OCI-M1 (cell line): ENCODE measurements at regions not wholly inside any gene's neighbourhood (a gene's known extent, or its start where the extent isn't known, plus 50 kb on each side); places are given as distances from the start of the nearest gene placed in this dataset.
A peak's percentile ranks its signal among the peaks of the same experiment; 100 is the strongest.
"Not testable (repeated sequence)": the region's sequence is repeated elsewhere in the genome, so short reads cannot be mapped to it uniquely, and the experiment has no call there.

ENCODE experiments used
- DNase-seq: peaks from one replicate; lab custom pipeline; 2025; lab: John Stamatoyannopoulos, UW

GRCh38 chr17:77796176-77796860 is 162.2 kb upstream of the TNRC6C start:
- DNase-seq: no peak

DNA sequence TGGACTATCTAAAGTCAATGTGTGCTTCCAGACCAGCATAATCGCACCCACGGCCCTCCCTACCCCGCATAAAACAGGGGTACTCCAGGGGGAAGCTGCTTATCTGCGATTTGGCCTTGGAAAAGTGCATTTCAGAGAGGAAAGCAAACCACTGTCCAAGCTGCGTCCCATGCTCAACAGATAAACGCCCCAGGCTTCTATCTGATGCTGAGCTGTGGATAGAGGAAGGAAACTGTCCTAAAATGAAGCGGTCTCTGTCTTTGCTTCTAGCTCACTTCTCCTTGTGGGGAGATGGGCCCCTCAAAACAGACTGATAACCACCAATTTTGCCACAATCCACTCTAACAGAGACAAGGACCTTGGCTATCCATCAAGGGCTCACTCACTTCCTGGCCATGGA is 160.5 kb upstream of the TNRC6C start:
- peak; percentile 6 for DNase-seq

- no peak for DNase-seq
These were observed 160.0 kb upstream of the TNRC6C start for GRCh38 chr17:77798481-77798880.

GRCh38 chr17:77800816-77801215 is 157.7 kb upstream of the TNRC6C start:
- no peak for DNase-seq

GRCh38 chr17:77801545-77802332 is 156.8 kb upstream of the TNRC6C start:
- DNase-seq: no peak

- DNase-seq: no peak
These were observed 156.2 kb upstream of the TNRC6C start for GRCh38 chr17:77802333-77802615.

- no peak for DNase-seq
These were observed 155.7 kb upstream of the TNRC6C start for GRCh38 chr17:77802811-77803220.

GRCh38 chr17:77803726-77804125 is 154.8 kb upstream of the TNRC6C start:
- DNase-seq: no peak

DNA sequence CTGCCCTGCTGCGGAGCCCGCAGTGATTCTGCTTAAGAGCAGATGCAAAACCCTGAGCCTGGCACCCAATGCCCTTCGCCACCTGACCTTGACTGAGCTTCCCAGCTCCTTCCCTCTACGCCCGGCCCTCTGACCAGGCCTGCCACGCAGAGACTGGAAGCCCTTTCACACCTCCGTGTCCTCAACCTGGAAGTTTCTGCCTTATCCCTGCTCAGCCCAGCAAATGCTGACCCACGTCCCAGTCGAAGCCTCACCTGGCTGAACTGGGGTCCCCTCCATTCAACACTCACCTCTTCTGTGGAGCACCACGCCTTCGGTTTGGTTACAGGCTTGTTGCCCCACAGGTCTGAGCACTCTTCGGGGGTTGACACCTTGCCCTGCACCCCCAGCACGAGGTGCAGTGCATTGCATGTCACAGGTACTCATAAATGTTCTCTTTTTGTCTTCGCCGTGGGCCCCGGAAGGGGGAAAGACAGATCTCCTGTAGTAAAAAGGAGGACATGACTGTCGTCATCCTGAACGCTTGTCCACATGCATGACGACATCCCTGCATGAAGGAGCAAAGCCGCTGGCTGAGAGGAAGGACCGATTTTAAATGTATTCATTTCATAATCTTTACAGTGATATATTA is 153.6 kb upstream of the TNRC6C start:
- DNase-seq: no peak

GRCh38 chr17:77805970-77806369 is 152.5 kb upstream of the TNRC6C start:
- not testable (repeated sequence) for DNase-seq

GRCh38 chr17:77807051-77807745 is 151.3 kb upstream of the TNRC6C start:
- DNase-seq: no peak

GRCh38 chr17:77807746-77808441 is 150.6 kb upstream of the TNRC6C start:
- DNase-seq: no peak

- DNase-seq: no peak
These were observed 149.6 kb upstream of the TNRC6C start for GRCh38 chr17:77808686-77809425.

DNA sequence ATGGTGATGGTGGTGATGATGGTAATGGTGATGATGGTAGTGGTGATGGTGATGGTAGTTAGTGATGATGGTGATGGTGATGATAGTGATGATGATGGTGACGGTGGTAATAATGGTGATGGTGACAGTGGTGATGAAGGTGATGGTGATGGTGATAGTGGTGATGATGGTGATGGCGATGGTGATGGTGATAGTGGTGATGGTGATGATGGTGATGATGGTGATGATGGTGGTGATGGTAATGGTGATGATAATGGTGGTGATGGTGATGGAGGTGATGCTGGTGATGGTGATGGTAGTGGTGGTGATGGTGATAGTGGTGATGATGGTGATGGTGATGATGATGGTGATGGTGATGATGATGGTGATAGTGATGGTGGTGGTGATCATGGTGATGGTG is 148.7 kb upstream of the TNRC6C start:
- DNase-seq: no peak

DNA sequence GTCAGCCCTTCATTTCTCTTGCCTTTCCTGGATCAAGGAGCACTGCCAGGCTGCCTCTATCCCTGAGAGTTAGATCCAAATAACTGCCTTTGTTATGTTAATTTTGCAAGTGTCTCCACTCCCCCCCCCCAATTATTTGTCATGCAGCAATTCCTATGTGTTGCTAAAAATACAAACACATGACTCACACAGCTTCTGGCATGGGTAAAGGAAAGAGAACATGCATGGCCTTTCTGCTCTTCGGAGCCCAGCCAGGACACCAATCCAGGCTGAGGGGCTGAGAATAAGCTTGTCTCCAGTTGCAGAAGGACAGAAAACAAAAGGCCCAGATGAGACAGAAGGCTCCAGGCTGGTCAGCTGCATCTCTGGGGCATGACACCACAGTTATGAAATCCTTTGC is 148.0 kb upstream of the TNRC6C start:
- DNase-seq: no peak

- DNase-seq: no peak
These were observed 147.0 kb upstream of the TNRC6C start for GRCh38 chr17:77811521-77811920.

GRCh38 chr17:77814091-77814772 is 144.3 kb upstream of the TNRC6C start:
- no peak for DNase-seq

GRCh38 chr17:77815127-77815905 is 143.2 kb upstream of the TNRC6C start:
- no peak for DNase-seq

GRCh38 chr17:77817953-77818352 is 140.6 kb upstream of the TNRC6C start:
- no peak for DNase-seq

DNA sequence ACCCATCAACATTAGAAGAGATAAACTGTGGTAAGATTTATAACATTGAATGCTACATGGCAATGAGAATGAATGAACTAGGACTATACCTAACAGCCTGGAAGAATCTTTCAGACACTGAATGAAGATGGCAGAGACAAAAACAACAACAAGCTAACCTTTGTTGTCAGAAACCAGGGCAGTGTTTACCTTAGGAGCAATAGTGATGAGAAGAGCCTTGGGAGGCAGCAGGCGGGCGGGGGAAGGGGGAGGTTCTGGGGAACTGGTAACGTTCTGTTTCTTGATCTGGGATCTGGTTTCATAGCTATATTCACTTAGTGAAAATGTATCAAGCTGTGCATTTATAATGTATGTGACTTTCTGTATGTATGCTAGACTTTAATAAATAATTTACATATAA is 139.0 kb upstream of the TNRC6C start:
- no peak for DNase-seq
